ENCODE measurements at regions not wholly inside any gene's neighbourhood (a gene's known extent, or its start where the extent isn't known, plus 50 kb on each side); places are given as distances from the start of the nearest gene placed in this dataset.

GRCh38 chr4:188328966-188329365 lies 189.7 kb downstream of the TRIML1 start:
- Histone ChIP-seq H3K4me3 (no peak overlapping the region), H3K27ac (no peak overlapping the region), H3K36me3 (no peaks in the 10 kb centered on the region), H3K4me1 (peaks cover 0 to 25% (median 7%) of the 10 kb centered on the region in 4 donors), H3K9me3 (no peaks in the 10 kb centered on the region), H3K27me3 (no peaks in the 10 kb centered on the region)
- no peak for TF ChIP-seq CTCF (IDR thresholded peaks at IDR 0.05)
- intact Hi-C loops (cut with DNase I; ENCODE audit: low total_unique reads): no loop called here
- no peak for DNase-seq

- TF ChIP-seq CTCF (IDR thresholded peaks at IDR 0.05): no peak
- Histone ChIP-seq H3K4me3 (no peak overlapping the region), H3K9me3 (no peaks in the 10 kb centered on the region), H3K4me1 (peaks cover 0 to 25% (median 7%) of the 10 kb centered on the region in 4 donors), H3K27ac (no peak overlapping the region), H3K36me3 (no peaks in the 10 kb centered on the region), H3K27me3 (no peaks in the 10 kb centered on the region)
- intact Hi-C loops (cut with DNase I; ENCODE audit: low total_unique reads): no loop called here
- DNase-seq: no peak
Observed at GRCh38 chr4:188329521-188329920, 190.3 kb downstream of the TRIML1 start.

- H3K27ac ChIP-seq: peak overlapping the region; percentile 73 to 86
- H3K4me1 ChIP-seq: peaks cover 0 to 25% (median 7%) of the 10 kb centered on the region in 4 donors
- H3K36me3 ChIP-seq: no peaks in the 10 kb centered on the region
- H3K4me3 ChIP-seq: peak overlapping the region in 1 of 2 donors; percentile 10
- TF ChIP-seq CTCF (IDR thresholded peaks at IDR 0.05): no peak
- no peak for DNase-seq
- H3K9me3 ChIP-seq: no peaks in the 10 kb centered on the region
- no peaks in the 10 kb centered on the region for H3K27me3 ChIP-seq
- intact Hi-C loops (cut with DNase I; ENCODE audit: low total_unique reads): no loop called here
Observed at GRCh38 chr4:188332265-188332664, 193.0 kb downstream of the TRIML1 start.

GRCh38 chr4:188336891-188337290 lies 197.7 kb downstream of the TRIML1 start:
- Histone ChIP-seq H3K4me3 (no peak overlapping the region), H3K36me3 (no peaks in the 10 kb centered on the region)
- intact Hi-C loops (cut with DNase I; ENCODE audit: low total_unique reads): no loop called here

GRCh38 chr4:188341428-188341827 lies 202.2 kb downstream of the TRIML1 start:
- no peaks in the 10 kb centered on the region for H3K27me3 ChIP-seq
- peaks cover 0 to 10% (median 0%) of the 10 kb centered on the region in 4 donors for H3K4me1 ChIP-seq
- H3K27ac ChIP-seq: no peak overlapping the region
- no peak overlapping the region for H3K4me3 ChIP-seq
- intact Hi-C loops (cut with DNase I; ENCODE audit: low total_unique reads): no loop called here
- DNase-seq: no peak
- no peak for TF ChIP-seq CTCF (IDR thresholded peaks at IDR 0.05)
- no peaks in the 10 kb centered on the region for H3K36me3 ChIP-seq
- H3K9me3 ChIP-seq: no peaks in the 10 kb centered on the region

More at GRCh38 chr4:188336891-188337290, 197.7 kb downstream of the TRIML1 start:
- TF ChIP-seq CTCF (IDR thresholded peaks at IDR 0.05): no peak
- Histone ChIP-seq H3K27me3 (no peaks in the 10 kb centered on the region), H3K9me3 (no peaks in the 10 kb centered on the region), H3K4me1 (peaks cover 0 to 30% (median 7%) of the 10 kb centered on the region in 4 donors), H3K27ac (no peak overlapping the region)
- DNase-seq: no peak
